Erythroblast (primary cell): ENCODE measurements at regions not wholly inside any gene's neighbourhood (a gene's known extent, or its start where the extent isn't known, plus 50 kb on each side); places are given as distances from the start of the nearest gene placed in this dataset.

Experiments used
- GATA1 ChIP-seq: IDR thresholded peaks from 2 replicates; pipeline ENCODE4 v1.6.1; 2011; ENCODE audit warnings: low read depth, mild to moderate bottlenecking, control low read depth, low read length, moderate library complexity
- POLR2A ChIP-seq: IDR thresholded peaks from 2 replicates; pipeline ENCODE4 v1.6.1; 2011; ENCODE audit warnings: mild to moderate bottlenecking, low read length

DNA sequence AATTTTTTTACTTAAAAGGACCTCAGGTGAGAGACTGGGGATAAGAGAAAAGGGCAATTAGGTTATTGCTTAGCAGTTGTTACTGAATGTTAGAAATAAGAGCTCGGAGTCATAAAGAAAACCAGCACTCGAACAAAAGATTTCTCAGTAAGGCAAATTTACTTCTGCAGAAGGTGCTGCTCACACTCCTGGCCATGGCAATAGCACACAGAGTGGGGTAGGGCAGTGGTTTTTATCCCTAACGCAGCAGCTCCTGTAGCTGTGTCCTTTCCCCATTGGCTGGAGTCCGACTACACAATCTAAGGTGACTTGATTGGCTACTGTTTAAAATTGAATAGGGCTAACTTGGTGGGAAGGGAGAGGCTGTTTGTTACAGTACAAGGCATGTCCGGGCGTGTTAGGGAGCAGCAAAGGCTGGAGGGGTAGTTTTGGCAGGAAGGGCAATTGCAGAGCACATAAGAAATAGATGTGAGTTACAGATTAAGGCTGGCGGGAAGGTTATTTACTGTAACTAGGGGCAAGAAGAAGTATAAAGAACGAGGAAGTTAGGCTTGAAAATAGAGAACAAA is 112.1 kb downstream of the AKR1D1 start:
- TF ChIP-seq POLR2A: no peak
- no peak for TF ChIP-seq GATA1
